ENCODE measurements at regions not wholly inside any gene's neighbourhood (a gene's known extent, or its start where the extent isn't known, plus 50 kb on each side); places are given as distances from the start of the nearest gene placed in this dataset.
A peak's percentile ranks its signal among the peaks of the same experiment; 100 is the strongest.

DNA sequence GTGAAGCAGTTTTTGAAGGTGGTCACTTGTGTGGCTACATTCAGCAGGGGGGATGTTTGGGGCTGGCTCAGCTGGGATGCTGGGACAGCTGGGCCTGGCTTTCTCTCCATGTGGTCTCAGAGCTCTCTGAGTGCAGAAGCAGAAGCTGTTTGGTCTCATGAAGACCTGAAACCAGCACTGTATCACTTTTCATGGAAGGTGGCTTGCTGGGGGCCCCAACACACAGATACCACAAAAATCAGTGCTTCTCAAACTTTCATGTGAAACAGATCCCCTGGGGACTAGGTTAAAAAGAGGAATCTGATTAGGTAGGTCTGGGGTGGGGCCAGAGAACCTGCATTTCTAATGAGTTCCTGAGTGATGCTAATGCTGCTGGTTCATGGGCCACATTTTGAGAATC lies 347.3 kb downstream of the DHX35 start:
- no peak for DNase-seq (ENCODE audit: low read depth)

GRCh38 chr20:39302312-39302711 lies 340.2 kb downstream of the DHX35 start:
- DNase-seq (ENCODE audit: low read depth) = no peak

- DNase-seq (ENCODE audit: low read depth) = no peak
Observed at GRCh38 chr20:39299783-39300182, 337.6 kb downstream of the DHX35 start.

DNA sequence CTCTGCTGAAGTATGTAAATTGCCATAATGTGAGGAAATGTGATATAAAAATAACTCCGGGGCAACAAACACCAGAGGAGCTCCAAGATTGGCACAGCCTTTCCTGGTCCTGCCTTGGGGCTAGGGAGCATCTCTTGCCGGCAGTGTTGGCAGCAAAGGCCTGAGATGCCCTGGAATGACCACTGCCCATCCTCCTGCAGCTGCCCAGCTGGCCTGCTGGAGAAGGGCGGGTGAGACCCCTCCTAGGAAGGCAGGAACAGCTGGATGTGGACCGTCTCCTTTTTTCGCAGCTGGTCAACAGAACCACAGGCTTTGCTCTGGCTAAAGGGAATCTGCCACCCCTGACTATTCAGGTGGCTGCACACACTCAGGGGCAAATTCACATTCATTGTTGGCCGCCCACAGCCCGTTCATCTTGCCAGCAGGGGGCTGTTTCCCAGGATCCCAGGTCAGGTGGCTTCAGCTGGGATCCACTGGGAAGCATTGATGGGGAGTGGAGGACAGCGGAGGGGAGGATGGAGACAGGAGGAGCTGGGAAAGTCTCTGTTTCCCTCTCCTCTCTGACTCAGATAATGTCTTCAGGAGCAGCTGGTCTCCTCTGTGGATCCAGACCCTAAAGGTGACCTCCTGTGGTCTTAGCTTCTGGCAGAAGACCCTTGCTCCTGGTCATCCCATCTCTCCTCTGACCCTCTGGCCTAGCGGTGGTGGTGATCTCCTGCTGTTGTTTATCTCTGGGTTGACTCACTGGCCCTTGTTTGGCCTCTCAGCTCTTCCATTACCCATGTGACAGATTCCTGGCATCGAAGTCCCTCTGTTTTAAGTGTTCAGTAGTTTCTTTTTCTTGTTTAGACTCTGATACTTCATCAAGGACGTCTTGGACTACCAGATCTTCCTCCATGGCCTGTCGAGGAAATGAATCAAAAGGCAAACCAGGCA lies 336.7 kb downstream of the DHX35 start:
- DNase-seq (ENCODE audit: low read depth) = no peak

GRCh38 chr20:39298121-39298520 lies 336.0 kb downstream of the DHX35 start:
- no peak for DNase-seq (ENCODE audit: low read depth)

GRCh38 chr20:39295301-39295700 lies 333.2 kb downstream of the DHX35 start:
- DNase-seq (ENCODE audit: low read depth) = no peak

- DNase-seq (ENCODE audit: low read depth) = no peak
Observed at GRCh38 chr20:39294137-39294725, 332.1 kb downstream of the DHX35 start.

- DNase-seq (ENCODE audit: low read depth) = no peak
Observed at GRCh38 chr20:39292193-39292736, 330.1 kb downstream of the DHX35 start.

- peak; percentile 64 for DNase-seq (ENCODE audit: low read depth)
Observed at GRCh38 chr20:39291301-39291700, 329.2 kb downstream of the DHX35 start.

GRCh38 chr20:39290575-39290974 lies 328.4 kb downstream of the DHX35 start:
- DNase-seq (ENCODE audit: low read depth) = no peak

DNA sequence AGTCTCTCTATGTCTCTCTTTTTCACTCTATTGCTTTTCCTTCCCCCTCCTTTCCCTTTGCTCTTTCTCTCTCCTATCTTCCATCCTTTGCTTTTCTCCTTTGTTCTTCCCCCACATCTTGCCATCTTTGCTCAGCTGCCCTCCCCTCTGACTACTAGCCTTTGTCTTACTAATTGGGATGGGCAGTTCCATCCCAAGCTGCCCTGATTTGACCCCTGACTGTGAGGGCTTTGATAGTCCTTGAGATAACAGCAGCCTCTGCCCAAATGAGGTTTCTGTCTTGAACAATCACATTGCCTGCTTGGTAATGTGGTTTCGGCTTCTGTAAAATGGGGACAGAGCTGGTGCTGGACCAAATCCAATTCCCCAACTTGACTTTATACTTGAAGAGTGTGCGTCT lies 327.7 kb downstream of the DHX35 start:
- DNase-seq (ENCODE audit: low read depth) = no peak

DNA sequence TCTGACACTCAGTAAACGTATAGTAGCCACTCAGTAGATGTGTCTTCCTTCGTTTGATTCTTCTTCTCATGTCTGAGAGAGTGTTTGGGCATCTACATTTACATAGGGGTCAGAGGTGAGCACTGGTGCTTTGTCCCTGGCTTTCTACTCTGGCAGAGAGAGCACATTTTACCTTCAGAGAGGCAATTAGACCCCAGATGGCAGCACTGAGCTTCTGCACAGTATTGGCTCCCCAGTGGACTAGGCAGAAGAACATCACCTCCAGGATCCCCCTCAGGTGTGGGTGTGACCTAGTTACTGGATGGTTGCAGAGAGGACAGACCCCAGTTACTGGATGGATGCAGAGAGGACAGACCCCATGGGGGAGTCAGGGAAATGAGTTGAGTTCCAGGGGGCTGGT lies 327.2 kb downstream of the DHX35 start:
- no peak for DNase-seq (ENCODE audit: low read depth)

DNA sequence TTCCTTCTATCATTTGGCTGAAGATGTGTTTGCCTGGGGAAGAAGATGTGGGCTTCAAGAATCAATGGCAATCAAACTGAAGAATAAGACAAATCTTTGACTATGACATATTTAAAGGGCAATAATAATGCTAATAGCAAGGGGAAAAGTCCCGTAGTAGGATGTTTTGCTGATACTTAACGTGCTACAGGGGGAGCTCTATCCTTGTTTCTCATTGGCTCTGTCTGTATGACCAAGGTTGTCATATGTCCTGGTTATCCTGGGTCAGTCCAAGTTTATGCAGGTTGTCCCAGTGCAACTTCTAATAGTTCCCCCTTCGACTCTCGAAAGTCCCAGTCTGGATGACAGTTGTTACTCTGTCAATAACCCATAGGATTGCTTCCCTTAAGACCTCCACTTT lies 321.3 kb downstream of the DHX35 start:
- no peak for DNase-seq (ENCODE audit: low read depth)

DNA sequence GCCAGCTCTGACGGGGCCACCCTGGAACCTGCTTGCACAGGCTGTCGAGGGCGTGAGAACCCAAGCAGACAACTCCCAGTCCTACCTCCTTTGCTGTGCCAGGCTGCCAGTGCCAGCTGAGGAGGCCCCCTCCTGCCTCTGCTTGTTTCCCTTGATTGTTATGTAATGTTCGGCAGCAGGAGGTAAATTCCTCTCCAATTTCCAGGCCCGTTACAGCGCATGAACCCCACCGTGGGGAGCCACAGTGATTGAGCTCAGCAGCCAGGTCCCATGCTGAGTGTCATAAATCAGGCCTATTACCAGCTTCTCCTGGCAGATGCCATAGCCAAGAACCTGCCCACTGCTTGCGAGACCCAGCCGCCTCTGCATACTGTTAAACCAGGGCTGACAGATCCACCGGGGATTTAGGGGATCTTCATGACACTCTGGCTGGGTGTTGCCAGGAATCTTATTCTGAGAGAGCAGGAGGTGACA lies 320.5 kb downstream of the DHX35 start:
- DNase-seq (ENCODE audit: low read depth) = no peak

GRCh38 chr20:39280875-39281274 lies 318.7 kb downstream of the DHX35 start:
- DNase-seq (ENCODE audit: low read depth) = no peak

- no peak for DNase-seq (ENCODE audit: low read depth)
Observed at GRCh38 chr20:39278230-39278788, 316.2 kb downstream of the DHX35 start.

DNA sequence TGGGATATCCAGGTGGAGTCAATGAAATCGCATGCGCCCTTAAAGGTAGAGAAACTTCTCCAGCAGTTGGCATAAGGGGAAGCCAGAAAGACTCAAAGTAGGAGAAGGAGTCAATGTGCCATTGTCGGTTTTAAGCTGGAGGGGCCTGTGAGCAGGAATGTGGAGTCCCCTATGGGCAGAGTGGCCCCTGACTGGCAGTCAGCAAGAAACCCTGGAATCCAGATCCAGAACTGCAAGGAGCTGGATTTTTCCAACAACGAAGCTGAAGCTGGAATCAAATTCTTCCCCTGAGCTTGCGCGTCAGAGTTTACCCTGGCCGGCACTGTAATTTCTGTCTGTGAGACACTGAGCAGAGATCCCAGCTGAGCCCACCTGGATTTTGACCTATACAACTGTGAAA lies 315.0 kb downstream of the DHX35 start:
- DNase-seq (ENCODE audit: low read depth) = no peak

DNA sequence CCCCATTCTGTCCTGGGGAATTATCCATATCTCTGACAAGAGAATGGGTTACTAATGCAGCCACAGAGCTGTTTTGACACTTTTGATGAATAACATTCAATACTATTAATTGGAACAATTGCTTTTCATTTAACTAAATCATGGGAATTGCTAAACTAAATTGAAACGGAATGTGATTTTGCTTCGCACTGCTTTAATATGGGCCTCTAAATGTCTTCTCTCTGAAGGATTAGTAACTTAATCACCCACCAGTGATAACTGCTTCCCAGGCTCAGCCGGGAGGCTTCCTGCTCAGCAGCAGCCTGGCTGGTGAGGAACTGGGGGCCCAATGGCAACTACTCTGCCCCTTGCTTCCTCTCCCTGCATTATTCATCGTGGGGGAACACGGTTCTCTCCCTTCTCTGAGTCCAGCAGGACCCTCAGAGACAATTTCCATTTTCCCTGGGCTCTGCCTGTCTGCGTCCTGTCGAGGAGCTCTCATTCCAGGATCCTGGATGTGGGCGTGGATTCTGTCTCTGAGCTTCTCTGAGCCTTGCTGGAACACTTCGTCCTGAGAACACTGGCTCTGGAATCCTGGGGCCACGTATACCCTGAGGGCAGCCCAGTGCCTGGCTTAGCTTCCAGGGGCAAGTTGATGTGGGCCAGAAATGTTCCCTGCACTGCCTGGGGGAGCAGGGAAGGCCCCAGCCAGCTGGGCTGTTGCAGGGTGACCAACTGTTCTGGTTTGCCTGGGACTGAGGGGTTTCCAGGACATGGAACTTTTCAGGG lies 308.9 kb downstream of the DHX35 start:
- DNase-seq (ENCODE audit: low read depth) = no peak

DNA sequence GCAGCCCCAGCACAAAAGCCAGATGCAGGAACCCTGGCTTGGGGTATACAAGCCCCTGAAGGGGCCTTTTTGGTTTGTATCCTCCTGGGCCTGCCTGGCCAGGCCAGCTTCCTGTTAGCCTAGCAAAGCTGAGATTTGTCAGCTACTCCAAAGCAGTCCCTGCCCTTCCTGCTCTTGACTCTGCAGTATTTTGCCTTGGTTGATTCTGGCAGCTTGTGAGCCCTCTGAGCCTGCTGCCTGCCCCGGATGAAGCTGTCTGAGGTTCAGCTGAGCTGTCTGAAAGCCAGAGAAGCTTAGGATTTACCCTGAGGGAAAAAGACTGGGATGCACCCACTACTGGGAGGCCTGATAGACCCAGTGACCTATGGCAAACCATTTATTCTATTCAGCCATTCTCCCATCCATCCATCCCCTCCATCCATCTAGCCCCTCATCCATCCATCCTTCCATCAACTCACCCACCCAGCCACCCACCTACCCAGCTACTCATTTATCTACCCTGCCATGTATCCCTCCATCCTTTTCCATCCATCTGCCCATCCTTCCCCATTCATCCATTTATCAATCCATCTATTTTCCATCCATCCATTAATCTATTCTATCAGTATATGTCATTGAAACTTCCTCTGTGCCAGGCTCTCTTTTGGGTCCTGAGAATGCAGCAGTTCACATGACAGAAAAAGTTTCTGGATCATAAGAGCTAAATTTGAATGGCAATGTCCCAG lies 307.5 kb downstream of the DHX35 start:
- no peak for DNase-seq (ENCODE audit: low read depth)

DNA sequence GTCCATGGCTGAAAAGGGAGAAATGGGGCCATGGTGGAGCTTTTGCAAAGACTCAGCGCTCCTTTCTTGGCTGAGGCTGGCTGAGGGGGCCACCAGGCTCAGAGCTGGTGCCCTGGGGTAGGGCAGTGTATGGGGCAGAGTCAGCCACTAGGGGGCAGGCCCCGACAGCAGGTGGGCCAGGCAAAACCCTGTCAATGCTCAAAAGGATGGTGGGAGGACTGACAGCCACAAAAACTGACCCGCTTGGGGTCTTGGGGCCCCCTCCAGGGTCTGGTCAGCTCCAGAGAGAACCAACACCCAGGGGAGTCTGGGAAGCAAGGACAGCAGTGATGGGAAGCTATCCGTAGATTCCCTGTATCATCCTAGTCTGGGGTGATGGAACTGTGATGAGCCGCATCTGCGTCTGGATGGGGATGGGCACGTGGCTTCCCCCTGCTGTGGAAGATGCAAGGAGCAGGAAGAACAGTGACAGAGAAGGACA lies 306.9 kb downstream of the DHX35 start:
- no peak for DNase-seq (ENCODE audit: low read depth)

- no peak for DNase-seq (ENCODE audit: low read depth)
Observed at GRCh38 chr20:39268491-39268951, 306.4 kb downstream of the DHX35 start.

Measured in stromal cell of bone marrow (primary cell).